IMR-90 (cell line): ENCODE measurements at regions not wholly inside any gene's neighbourhood (a gene's known extent, or its start where the extent isn't known, plus 50 kb on each side); places are given as distances from the start of the nearest gene placed in this dataset.

Experiments used
- ATAC-seq: fragments of 200-7000 bp; cut with Tn5 transposase; 2 replicates; pipeline ENCODE4 v1.9.1; 2020; ENCODE audit warnings: low read depth, mild to moderate bottlenecking, moderate library complexity
- BruUV-seq: library from RNA; stranded (reverse); fragments of 400-500 nt; replicated peaks from 2 replicates; lab custom pipeline; 2021; lab: Mats Ljungman, UMichigan
- CTCF ChIA-PET: fragments of 300-600 bp; formaldehyde crosslinking; extraction: SDS; loops from one replicate; lab custom pipeline; 2021; ENCODE audit warnings: antibody characterized with exemption; lab: Yijun Ruan, JAX
- POLR2A ChIA-PET: fragments of 300-600 bp; sonication (Branson Sonifier 250); formaldehyde crosslinking; loops from one replicate; lab custom pipeline; 2022; ENCODE audit warnings: antibody characterized with exemption; ENCODE audit not compliant: unreplicated experiment; lab: Charles Lee
- DNase-seq: peaks from one replicate; pipeline ENCODE4 v3.0.0; 2013
- H2AFZ ChIP-seq: replicated peaks from 2 replicates; pipeline ENCODE3; 2013; ENCODE audit warnings: low read length, mild to moderate bottlenecking; ENCODE audit not compliant: poor library complexity
- H2AK5ac ChIP-seq: 2 replicates; pipeline ENCODE4 v1.6.1; 2013; ENCODE audit warnings: low read depth, low read length, inconsistent platforms
- H2AK9ac ChIP-seq: replicated peaks from 2 replicates; pipeline ENCODE3; 2013; ENCODE audit warnings: mild to moderate bottlenecking, low read depth, low read length, moderate library complexity; ENCODE audit not compliant: poor library complexity
- H2BK120ac ChIP-seq: 2 replicates; pipeline ENCODE4 v1.6.1; 2013; ENCODE audit warnings: low read depth, low read length, inconsistent platforms
- H2BK15ac ChIP-seq: 3 replicates; pipeline ENCODE4 v1.6.1; 2013; ENCODE audit warnings: low read depth, low read length, inconsistent platforms
- H2BK20ac ChIP-seq: 2 replicates; pipeline ENCODE4 v1.6.1; 2013; ENCODE audit warnings: low read depth, mild to moderate bottlenecking, inconsistent platforms, low read length, moderate library complexity
- H2BK5ac ChIP-seq: 2 replicates; pipeline ENCODE4 v1.6.1; 2013; ENCODE audit warnings: mild to moderate bottlenecking, low read depth, low read length, inconsistent platforms; ENCODE audit not compliant: poor library complexity, severe bottlenecking
- H3K14ac ChIP-seq: replicated peaks from 2 replicates; pipeline ENCODE4 v1.6.1; 2013; ENCODE audit warnings: low read depth, low read length, inconsistent platforms
- H3K18ac ChIP-seq: 2 replicates; pipeline ENCODE4 v1.6.1; 2013; ENCODE audit warnings: low read depth, low read length, control low read depth
- H3K23ac ChIP-seq: 2 replicates; pipeline ENCODE4 v1.6.1; 2013; ENCODE audit warnings: low read depth, low read length, inconsistent platforms
- H3K27ac ChIP-seq: 2 replicates; pipeline ENCODE4 v1.5.1; 2013; ENCODE audit warnings: mild to moderate bottlenecking, control low read depth, low read length; ENCODE audit not compliant: insufficient read depth
- H3K27me3 ChIP-seq: 2 replicates; pipeline ENCODE4 v1.6.1; 2013; ENCODE audit warnings: low read length; ENCODE audit not compliant: control insufficient read depth, insufficient read depth
- H3K36me3 ChIP-seq: 2 replicates; pipeline ENCODE4 v1.6.1; 2013; ENCODE audit warnings: low read length, mixed read lengths; ENCODE audit not compliant: control insufficient read depth, insufficient read depth
- H3K4ac ChIP-seq: 2 replicates; pipeline ENCODE4 v1.6.1; 2013; ENCODE audit warnings: low read depth, low read length, inconsistent platforms
- H3K4me1 ChIP-seq: 2 replicates; pipeline ENCODE4 v1.6.1; 2013; ENCODE audit warnings: low read length, mixed read lengths; ENCODE audit not compliant: control insufficient read depth, insufficient read depth
- H3K4me2 ChIP-seq: 2 replicates; pipeline ENCODE4 v1.6.1; 2013; ENCODE audit warnings: low read depth, mild to moderate bottlenecking, control low read depth, low read length, moderate library complexity
- H3K4me3 ChIP-seq: 2 replicates; pipeline ENCODE4 v1.5.1; 2013; ENCODE audit warnings: low read depth, mild to moderate bottlenecking, control low read depth, low read length, moderate library complexity; ENCODE audit not compliant: insufficient read depth
- H3K56ac ChIP-seq: 2 replicates; pipeline ENCODE4 v1.6.1; 2013; ENCODE audit warnings: low read length, inconsistent platforms; ENCODE audit not compliant: insufficient read depth; ENCODE audit errors: extremely low read depth
- H3K79me1 ChIP-seq, 2 experiments: 2 replicates each; pipeline ENCODE4 v1.6.1; 2013; ENCODE audit warnings: low read length in 2 of 2, inconsistent platforms in 1 of 2, low read depth in 1 of 2
- H3K9ac ChIP-seq: 2 replicates; pipeline ENCODE4 v1.6.1; 2013; ENCODE audit warnings: low read depth, low read length, control low read depth
- H3K9me1 ChIP-seq: 2 replicates; pipeline ENCODE4 v1.6.1; 2013; ENCODE audit warnings: low read length, inconsistent platforms; ENCODE audit not compliant: insufficient read depth
- H3K9me3 ChIP-seq: 2 replicates; pipeline ENCODE4 v1.6.1; 2013; ENCODE audit warnings: low read length; ENCODE audit not compliant: control insufficient read depth, insufficient read depth
- H4K20me1 ChIP-seq: 2 replicates; pipeline ENCODE4 v1.6.1; 2013; ENCODE audit warnings: low read length, inconsistent platforms; ENCODE audit not compliant: insufficient read depth
- H4K5ac ChIP-seq: 2 replicates; pipeline ENCODE4 v1.6.1; 2013; ENCODE audit warnings: mild to moderate bottlenecking, low read depth, low read length, control low read depth
- H4K8ac ChIP-seq, 2 experiments: 2 replicates each; pipeline ENCODE4 v1.6.1; 2013; ENCODE audit warnings: low read depth in 2 of 2, low read length in 2 of 2, control low read depth in 1 of 2, inconsistent platforms in 1 of 2
- H4K91ac ChIP-seq: 2 replicates; pipeline ENCODE4 v1.6.1; 2013; ENCODE audit warnings: low read depth, low read length, inconsistent platforms; ENCODE audit not compliant: insufficient read depth
- CEBPB ChIP-seq: IDR thresholded peaks from 2 replicates; pipeline ENCODE4 v1.6.1; 2012; ENCODE audit warnings: low read depth, low read length, improper control_type of control experiment
- CHD1 ChIP-seq: IDR thresholded peaks from 2 replicates; pipeline ENCODE4 v1.6.1; 2012; ENCODE audit warnings: low read depth, low read length, improper control_type of control experiment
- ELK1 ChIP-seq: fragments of 150-350 bp; IDR thresholded peaks from 2 replicates; pipeline ENCODE4 v1.6.1; 2016; ENCODE audit warnings: low read depth, mild to moderate bottlenecking, low read length, moderate library complexity, borderline replicate concordance
- MAZ ChIP-seq: IDR thresholded peaks from 2 replicates; pipeline ENCODE4 v1.6.1; 2012; ENCODE audit warnings: low read depth, mild to moderate bottlenecking, low read length, improper control_type of control experiment, moderate library complexity, borderline replicate concordance
- RAD21 ChIP-seq: IDR thresholded peaks from 2 replicates; pipeline ENCODE4 v1.6.1; 2012; ENCODE audit warnings: low read length, improper control_type of control experiment
- RCOR1 ChIP-seq: IDR thresholded peaks from 2 replicates; pipeline ENCODE4 v1.6.1; 2012; ENCODE audit warnings: mild to moderate bottlenecking, low read length, improper control_type of control experiment; ENCODE audit not compliant: insufficient replicate concordance
- WGBS, 2 experiments: methylation state at CpG; one replicate each; pipeline versions ENCODE4 v1.1.5 to v1.1.7; 2013; ENCODE audit warnings: missing lambda C conversion rate in 2 of 2; ENCODE audit not compliant: insufficient read length in 1 of 2; ENCODE audit errors: extremely low coverage in 2 of 2; 5-methylcytosine and 5-hydroxymethylcytosine counted together
- dilution Hi-C: fragments of 300-500 bp; cut with HindIII; formaldehyde crosslinking; loops from one replicate; pipeline ENCODE4 v1.14.3; 2018; ENCODE audit warnings: low sequenced_read_pairs; ENCODE audit not compliant: unreplicated experiment
- in situ Hi-C: fragments of 300-500 bp; cut with MboI; formaldehyde crosslinking; loops from 3 replicates; pipeline ENCODE4 v1.14.3; 2019; ENCODE audit warnings: low sequenced_read_pairs, inconsistent platforms, mixed read lengths
- intact Hi-C: fragments of 100-400 bp; cut with micrococcal nuclease; formaldehyde crosslinking; loops from 2 replicates; pipeline ENCODE4 v1.10.0; 2022

- no peak overlapping the region for H3K4me3 ChIP-seq
- H3K14ac ChIP-seq, result no peak overlapping the region
- H4K20me1 ChIP-seq, result no peaks in the 10 kb centered on the region
- H3K18ac ChIP-seq, result no peak overlapping the region; the same call in 1 of the 2 replicates
- in situ Hi-C loops (no loop called here), intact Hi-C loops (no loop called here), dilution Hi-C loops (no loop called here)
- no peak for ATAC-seq
- no peak overlapping the region for H3K27ac ChIP-seq
- H2BK120ac ChIP-seq, result no peak overlapping the region
- ChIA-PET CTCF (interaction anchor here (1.4 kb wide), 1 partner anchor 20 kb away, joined by 3 read pairs; no protein-coding TSS in a partner anchor), POLR2A (no interaction called here)
- no peaks in the 10 kb centered on the region for H3K79me1 ChIP-seq
- DNase-seq, result no peak
- no peaks in the 10 kb centered on the region for H3K27me3 ChIP-seq
- H3K4ac ChIP-seq, result no peak overlapping the region
- H2BK5ac ChIP-seq, result no peak overlapping the region
- no CpG with 5 or more reads among the region's 3 CpGs for WGBS, 2 experiments
- no peak overlapping the region for H3K56ac ChIP-seq
- H2AK5ac ChIP-seq, result no peak overlapping the region
- H3K9me1 ChIP-seq, result 0 out of 2 replicates have a peak, but pooled peaks cover 3% of the 10 kb centered on the region
- peak overlapping the region; percentile 41; the same call in 1 of the 2 replicates for H4K5ac ChIP-seq
- no peak overlapping the region for H4K8ac ChIP-seq
- H4K91ac ChIP-seq, result no peak overlapping the region; the same call in 1 of the 2 replicates
- H3K9ac ChIP-seq, result no peak overlapping the region
- no peak overlapping the region for H2BK20ac ChIP-seq
- peak overlapping the region; percentile 34; the same call in 1 of the 3 replicates for H2BK15ac ChIP-seq
- BruUV-seq, result no TSS peak
- peaks cover 7% of the 10 kb centered on the region for H3K4me1 ChIP-seq
- H3K4me2 ChIP-seq, result no peak overlapping the region
- H3K36me3 ChIP-seq, result no peaks in the 10 kb centered on the region
- H3K9me3 ChIP-seq, result no peaks in the 10 kb centered on the region
- no peak overlapping the region for H3K23ac ChIP-seq
- no peak overlapping the region for H2AK9ac ChIP-seq
- TF ChIP-seq RCOR1 (no peak), ELK1 (no peak), MAZ (no peak), CEBPB (no peak), RAD21 (no peak), CHD1 (no peak)
- no peak overlapping the region for H2AFZ ChIP-seq
Observed at GRCh38 chr9:7382304-7382703, 417.3 kb downstream of the DMAC1 start.
